Stimulated activated CD8-positive, alpha-beta memory T cell treated with anti-CD3 and anti-CD28 coated beads, Interleukin-7, amount 100 ng/mL, for 24 hours (primary cell): ENCODE measurements at regions not wholly inside any gene's neighbourhood (a gene's known extent, or its start where the extent isn't known, plus 50 kb on each side); places are given as distances from the start of the nearest gene placed in this dataset.
"Not testable (repeated sequence)": the region's sequence is repeated elsewhere in the genome, so short reads cannot be mapped to it uniquely, and the experiment has no call there.

Experiments
- DNase-seq: peaks from one replicate; pipeline ENCODE4 v3.0.0-alpha.2; 2020; ENCODE audit warnings: low read depth

GRCh38 chr20:16864069-16864468 lies 115.9 kb downstream of the OTOR start:
- no peak for DNase-seq

- no peak for DNase-seq
These were observed 116.8 kb downstream of the OTOR start for GRCh38 chr20:16864963-16865362.

DNA sequence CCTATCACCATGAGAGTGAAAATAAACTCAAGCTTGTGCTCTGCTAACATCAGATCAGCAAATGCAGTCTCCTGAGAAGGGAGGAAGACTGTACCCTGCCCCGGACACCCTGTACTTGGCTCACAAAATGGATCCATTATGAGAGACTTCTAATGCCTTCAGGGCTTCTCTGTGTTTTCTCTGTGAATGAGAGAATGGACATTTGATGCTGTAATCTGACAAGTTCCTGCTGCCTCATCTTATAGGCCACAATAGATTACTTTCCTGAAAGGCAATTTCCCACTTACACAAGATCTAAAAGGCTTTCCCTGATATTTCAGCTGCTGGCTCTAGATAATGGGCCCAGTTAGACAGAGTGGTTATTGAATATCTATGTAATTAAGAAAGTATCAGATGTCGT lies 117.2 kb downstream of the OTOR start:
- DNase-seq = no peak

DNA sequence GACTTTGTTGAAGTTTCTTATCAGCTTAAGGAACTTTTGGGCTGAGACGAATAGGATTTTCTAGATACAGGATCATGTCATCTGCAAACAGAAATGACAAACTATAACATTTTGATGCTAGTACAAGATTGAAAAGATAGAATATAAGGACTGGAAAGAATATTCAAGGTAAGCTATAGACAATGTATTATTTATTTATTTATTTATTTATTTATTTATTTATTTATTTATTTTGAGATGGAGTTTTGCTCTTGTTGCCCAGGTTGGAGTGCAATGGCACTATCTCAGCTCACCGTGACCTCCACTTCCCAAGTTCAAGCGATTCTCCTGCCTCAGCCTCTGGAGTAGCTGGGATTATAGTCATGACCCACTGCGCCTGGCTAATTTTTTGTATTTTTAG lies 125.0 kb downstream of the OTOR start:
- DNase-seq = not testable (repeated sequence)

DNA sequence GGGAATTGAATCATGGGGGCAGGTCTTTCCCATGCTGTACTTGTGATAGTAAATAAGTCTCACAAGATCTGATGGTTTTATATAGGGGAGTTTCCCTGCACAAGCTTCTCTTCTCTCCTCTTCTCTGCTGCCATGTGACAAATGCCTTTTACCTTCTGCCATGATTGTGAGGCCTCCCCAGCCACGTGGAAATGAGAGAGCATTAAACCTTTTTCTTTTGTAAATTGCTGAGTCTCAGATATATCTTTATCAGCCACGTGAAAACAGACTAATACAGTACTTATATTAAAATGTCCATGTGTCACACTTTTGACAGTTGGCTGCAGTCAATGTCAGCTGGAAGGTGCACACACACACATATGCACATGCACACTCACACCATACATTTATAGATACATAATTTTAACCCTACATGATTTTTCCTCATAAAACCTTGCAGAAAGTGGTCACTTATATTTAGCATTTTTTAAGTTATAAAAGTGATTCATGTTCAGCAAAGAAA lies 128.9 kb downstream of the OTOR start:
- DNase-seq = no peak

DNA sequence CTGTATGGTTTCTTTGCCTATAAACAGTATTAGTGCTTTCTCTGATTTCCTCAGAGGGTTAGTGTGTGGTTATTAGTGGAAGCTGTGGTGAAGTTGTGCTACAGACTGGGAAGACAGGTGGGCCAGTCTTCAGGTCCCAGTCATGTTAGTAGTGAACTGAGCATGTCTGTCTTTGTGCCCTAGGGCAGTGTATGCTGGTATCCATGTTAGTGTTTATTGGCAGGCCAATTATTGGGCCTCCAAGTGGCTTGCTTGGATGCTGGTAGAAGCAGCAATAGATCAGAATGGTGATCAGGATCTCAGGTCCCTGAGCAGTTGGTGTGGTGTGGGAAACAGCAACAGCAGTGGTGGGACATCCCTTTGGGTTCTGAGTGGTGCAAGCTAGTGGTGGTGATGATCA lies 137.6 kb downstream of the OTOR start:
- no peak for DNase-seq

DNA sequence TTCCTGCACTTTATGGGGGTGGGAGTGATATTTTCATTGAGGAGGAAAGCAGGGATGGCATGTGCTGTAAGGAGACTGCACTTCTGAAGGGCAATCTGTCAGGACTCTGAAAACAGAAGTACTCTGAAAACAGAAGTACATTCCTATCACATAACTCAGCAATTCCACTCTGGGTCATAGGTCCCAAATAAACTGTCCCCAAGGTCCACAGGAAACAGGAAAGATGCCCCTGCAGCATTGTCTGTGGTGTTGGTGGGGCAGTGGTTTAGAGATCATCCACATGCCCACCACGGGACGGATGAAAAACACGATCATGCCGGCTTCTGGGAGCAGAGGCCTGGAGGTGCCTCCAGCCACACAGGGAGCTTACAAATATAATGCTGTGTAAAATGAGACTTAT lies 150.3 kb downstream of the OTOR start:
- DNase-seq = no peak

DNA sequence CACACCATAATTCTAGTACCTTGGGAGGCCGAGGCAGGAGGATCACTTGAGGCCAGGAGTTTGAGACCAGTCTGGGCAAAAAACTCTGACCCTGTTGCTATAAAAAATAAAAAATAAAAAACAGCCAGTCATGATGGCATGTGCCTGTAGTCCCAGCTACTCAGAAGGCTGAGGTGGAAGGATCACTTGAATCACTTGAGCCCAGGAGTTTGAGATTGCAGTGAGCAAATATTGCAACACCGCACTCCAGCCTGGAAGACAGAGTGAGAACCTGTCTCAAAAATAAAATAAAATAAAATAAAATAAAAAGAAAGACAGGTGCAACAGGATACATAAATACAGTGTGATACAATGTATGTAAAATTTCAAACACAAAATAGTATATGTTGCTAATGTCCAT lies 154.5 kb downstream of the OTOR start:
- no peak for DNase-seq

GRCh38 chr20:16904751-16905150 lies 156.6 kb downstream of the OTOR start:
- no peak for DNase-seq

GRCh38 chr20:16914277-16914676 lies 166.1 kb downstream of the OTOR start:
- no peak for DNase-seq

GRCh38 chr20:16916165-16916564 lies 168.0 kb downstream of the OTOR start:
- DNase-seq = no peak

DNA sequence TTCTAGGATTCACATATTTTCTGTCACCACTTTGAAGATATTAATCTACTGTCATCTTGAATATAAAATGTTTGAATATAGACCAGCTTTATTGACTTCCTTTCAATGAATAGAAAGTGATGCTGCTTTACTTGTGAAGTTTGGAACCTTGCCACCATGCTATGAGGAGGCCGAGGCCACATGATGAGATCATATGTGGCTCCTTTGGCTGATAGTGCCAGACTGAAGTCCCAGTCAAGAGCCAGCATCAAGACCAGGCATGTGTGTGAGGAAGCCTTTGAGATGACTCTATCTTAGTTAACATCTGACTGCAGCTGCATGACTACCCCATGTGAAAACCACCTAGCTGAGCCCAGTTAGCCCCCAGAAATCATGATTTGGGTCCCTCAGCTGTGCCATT lies 169.5 kb downstream of the OTOR start:
- no peak for DNase-seq

GRCh38 chr20:16918366-16918765 lies 170.2 kb downstream of the OTOR start:
- DNase-seq = no peak

DNA sequence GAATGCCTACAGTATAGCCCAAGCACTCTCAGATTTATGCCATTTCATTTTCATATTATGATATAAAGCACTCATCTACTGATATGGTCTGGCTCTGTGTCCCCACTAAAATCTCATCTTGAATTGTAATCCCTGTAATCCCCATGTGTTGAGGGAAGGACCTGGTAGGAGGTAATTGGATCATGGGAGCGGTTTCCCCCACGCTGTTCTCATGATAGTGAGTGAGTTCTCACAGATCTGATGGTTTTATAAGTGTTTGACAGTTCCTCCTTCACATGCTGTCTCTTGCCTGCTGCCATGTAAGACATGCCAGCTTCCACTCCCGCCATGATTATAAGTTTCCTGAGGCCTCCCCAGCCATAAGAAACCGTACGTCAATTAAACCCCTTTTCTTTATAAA lies 171.7 kb downstream of the OTOR start:
- DNase-seq = no peak

DNA sequence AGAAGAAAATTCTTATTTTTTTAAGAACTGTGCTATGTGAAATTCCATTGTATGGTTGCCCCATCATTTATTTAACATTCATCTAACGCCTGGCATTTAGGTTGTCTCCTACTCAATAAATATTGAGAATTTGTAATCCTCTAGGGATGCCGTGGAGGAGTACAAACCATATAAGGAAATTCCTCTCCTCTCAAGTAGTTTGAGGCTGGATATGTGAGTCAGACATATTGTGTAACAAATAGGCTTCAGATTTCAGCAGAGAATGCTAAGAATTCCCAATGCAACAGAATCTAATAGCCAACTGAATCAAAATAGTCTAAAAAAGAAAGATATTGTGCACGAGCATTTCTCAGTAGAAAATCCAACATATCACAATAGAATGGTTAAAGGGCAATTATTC lies 174.7 kb downstream of the OTOR start:
- no peak for DNase-seq

DNA sequence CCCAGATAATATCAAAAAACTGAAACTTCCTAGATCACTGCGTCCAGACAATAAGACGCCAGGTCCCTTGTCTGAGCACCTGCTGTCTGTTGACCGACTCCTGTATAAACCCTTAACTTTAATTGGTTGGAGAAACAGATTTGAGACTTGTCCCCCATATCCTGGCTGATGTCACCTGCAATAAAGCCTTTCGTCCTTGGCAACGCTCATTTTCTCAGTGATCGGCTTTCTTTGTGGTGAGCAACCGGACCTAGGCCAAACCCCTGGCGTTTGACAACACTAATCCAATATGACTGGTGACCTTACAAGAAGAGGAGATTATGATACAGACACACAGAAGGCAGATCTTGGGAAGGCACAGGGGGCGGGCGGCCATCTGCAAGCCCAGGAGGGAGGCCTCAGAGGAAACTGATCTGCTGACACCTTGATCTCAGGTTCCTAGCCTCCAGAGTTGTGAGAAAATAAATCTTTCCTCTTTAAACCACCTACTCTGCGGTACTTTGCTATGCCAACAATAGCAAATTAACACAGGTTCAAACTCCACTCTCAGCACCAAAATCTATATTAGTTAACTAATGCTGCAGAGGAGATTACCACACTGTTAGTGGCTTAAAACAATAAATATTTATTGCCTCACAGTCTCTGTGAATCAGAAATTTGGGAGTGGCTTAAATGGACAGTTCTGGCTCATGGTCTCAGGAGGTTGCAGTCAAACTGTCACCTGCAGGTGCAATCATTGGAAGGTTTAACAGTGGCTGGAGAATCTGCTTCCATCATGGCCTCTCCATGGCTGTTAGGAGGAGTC lies 178.7 kb downstream of the OTOR start:
- DNase-seq = no peak

- DNase-seq = no peak
These were observed 181.6 kb downstream of the OTOR start for GRCh38 chr20:16929756-16930155.

GRCh38 chr20:16930656-16931055 lies 182.5 kb downstream of the OTOR start:
- DNase-seq = no peak

GRCh38 chr20:16939051-16939450 lies 190.9 kb downstream of the OTOR start:
- no peak for DNase-seq

DNA sequence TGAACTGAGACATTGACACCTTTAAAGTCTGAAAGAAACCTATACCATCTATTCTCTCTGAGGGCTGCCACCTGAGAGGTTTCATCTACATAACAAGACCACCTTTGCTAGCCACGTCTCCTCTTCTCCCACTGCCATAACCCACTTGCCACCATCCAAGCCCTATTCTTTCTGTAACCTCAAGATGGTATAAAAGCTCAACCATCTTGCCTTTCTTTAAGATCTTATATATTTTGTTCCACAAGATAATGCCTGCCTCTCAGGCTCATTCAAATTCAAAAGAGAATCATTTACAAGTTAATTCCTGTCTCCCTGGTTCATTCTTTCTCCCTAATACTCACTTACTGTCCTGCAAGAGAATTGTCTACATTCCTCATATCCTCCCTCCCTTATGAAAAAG lies 192.5 kb downstream of the OTOR start:
- no peak for DNase-seq

DNA sequence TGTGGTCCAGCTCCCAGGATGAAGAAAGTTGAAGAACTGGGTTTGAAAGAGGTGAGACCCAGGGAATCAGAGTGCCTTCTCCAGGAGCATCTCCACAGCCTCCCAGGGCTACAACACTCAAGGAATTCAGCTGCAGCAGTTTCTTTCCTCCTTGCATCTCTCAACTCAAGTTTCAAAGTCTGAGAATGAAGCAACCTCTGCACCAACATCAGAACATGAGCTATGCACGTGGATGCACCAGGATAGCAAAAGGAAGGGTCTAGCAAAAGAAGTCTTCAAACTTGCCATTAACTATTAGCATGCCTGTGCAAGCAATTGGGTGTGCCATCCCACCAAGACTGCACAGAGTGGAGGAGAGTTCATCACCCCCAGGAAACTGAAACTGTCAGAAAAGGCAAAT lies 193.9 kb downstream of the OTOR start:
- DNase-seq = no peak

GRCh38 chr20:16942756-16943155 lies 194.6 kb downstream of the OTOR start:
- DNase-seq = no peak

DNA sequence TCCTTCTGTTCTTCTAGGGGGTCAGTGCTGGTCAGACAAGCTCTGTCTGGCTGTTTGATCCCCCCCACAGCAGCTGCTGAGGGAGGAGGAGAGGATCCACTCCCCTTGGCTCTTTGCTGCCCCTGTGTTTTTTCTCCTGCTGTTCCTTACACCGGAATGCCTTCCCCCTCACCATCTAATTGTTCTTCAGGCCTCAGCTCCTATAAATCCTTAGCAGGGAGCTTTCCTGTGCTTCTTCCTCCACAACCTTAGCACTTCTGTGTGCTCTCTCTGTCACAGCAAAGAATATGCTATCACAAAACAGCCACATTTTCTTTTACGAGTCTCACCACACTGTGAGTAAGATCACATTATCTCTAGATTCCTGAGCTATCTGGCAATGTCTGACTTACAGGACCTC lies 196.6 kb downstream of the OTOR start:
- DNase-seq = no peak

DNA sequence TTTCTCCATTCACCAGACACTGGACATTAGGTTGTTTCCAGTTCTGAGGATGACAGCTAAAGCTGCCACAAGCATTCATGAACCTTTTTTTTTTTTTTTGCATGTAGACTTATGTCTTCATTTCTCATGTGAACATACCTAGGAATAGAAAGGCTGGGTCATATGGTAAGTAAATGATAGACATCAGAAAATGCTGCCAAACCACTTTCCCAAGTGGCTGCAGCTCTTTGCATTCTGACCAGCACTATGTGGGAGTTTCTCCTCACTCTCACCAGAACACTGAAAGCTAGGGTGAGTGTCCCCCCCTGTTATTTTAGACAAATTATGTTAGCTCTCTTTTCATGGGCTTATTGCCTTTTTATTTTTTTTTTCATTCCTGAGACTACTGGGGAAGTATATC lies 197.5 kb downstream of the OTOR start:
- no peak for DNase-seq
